Umbilical cord (tissue), 1 donor: ENCODE measurements at regions not wholly inside any gene's neighbourhood (a gene's known extent, or its start where the extent isn't known, plus 50 kb on each side); places are given as distances from the start of the nearest gene placed in this dataset.
A peak's percentile ranks its signal among the peaks of the same experiment; 100 is the strongest.
"Not testable (repeated sequence)": the region's sequence is repeated elsewhere in the genome, so short reads cannot be mapped to it uniquely, and the experiment has no call there.

Experiments used
- DNase-seq: peaks from one replicate; pipeline ENCODE4 v3.0.0-alpha.2; 2015; ENCODE audit warnings: low spot score

DNA sequence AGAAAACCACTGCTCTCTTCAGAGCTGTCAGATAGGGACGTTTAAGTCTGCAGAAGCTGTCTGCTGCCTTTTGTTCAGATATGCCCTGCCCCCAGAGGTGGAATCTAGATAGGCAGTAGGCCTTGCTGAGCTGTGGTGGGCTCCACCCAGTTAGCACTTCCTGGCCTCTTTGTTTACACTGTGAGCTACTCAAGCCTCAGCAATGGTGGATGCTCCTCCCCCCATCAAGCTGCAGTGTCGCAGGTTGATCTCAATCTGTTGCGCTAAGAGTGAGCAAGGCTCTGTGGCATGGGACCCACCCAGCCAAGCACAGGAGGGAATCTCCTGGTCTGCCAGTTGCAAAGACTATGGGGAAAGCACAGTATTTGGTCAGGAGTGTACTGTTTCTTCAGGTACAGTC is 59.2 kb upstream of the ZNF641 start:
- not testable (repeated sequence) for DNase-seq

DNA sequence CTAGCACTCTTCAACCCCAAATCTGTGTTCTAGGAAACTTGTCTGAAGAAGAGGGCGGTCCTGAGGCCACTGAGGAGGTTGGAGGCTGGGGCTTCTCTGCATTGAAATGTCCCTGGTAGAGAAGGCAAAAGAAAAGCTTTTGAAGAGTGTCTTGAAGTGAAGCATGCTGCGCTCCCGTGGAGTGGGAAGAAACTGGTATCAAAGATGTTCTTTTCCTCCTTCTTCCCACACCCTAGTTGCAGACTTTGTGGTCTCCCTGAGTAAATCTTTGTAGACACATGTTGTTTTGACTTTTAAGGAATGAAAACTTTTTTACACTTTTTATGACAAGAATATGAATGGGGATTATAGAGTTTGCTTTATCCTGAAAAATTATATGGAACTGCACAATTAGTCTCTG is 59.0 kb upstream of the ANP32D start:
- no peak for DNase-seq

DNA sequence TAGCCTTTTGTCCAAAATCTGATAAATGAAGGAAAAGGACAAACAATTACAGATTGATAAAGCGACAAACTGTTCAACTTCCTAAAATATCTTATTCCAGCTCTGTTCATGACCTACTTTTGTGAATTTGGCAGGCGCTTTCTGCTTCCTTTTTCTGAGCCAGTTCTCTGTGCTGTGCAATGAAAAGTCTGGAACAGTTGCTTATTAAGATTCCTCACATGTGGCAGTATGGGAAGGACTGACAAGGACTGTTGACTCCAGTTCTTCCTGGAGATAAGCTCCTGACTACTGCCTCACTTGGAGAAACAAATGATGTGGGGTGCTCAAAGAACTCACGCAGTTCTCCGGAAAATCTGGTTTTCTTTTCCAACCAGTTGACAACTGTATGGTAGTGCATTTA is 58.3 kb upstream of the ANP32D start:
- DNase-seq = peak; percentile 82

DNA sequence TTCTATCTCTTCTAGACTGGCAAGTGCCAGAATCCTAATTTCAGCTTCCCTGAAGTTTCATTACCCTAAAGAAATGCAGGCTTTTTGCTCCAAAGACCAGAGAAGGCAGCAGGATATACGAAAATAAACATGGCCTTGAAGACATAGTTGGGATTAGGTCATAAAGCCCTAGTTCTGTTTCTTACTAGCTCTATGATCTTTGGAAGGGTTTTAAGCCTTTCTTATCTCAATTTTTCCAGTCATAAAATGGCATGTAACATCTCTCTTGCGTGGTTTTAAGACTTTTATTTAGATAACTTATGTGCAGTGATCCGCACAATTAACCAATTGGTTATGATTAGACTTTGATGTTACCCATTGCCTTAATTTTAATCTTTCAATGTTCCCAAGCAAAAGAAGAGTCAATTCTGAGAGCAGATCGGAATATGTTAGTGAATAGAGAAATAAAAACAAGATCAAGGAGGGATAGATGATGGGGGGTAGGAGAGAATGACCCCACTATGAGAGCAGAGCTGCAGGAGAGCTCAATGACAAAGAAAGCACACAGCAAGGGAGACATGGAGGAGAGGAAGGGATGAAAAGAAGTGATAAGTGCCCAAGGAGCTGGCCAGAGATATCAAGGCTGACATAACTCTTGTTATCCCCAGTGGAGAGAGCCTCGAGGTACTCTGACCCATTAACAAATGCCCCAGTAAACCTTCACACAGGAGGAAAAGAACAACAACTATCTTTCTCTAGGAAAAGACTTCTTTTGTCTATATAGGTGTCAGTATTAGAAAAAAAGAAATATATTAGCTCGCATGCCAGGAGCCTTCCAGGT is 53.0 kb upstream of the ANP32D start:
- DNase-seq = peak; percentile 91

DNA sequence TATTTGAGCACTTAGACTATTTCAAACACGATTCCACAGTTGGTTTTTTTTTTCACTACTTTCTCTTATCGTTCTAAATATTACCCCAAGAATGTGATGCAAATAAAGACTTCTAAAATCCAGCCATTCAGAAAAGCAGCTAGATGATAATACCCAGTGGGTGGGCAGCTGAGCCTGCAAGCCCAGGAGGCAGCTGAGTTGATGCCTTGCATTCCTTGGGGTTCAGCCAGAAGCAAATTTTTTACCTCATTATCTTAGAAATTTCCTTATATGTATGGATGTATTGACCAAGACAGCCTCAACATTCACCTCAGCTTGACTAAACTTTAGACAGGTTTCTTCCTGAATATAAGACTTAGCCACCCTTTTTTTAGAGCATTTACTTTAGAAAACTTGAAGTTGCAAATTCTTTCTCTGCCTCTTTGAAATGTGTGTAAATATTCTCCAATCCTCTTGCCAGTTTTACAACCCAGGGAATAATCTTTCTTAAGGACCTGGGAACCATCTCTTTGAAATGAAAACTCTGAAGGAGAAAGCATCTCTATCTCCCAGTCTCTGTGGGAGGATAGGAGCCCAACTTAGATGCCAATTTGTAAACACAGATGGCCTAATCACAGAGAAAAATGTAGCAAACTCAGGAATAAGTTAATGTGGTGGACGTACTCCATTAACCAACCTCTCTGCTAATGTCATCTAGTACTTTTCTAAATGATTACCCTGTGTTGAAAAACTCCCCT is 52.2 kb upstream of the ANP32D start:
- DNase-seq = peak; percentile 85

DNA sequence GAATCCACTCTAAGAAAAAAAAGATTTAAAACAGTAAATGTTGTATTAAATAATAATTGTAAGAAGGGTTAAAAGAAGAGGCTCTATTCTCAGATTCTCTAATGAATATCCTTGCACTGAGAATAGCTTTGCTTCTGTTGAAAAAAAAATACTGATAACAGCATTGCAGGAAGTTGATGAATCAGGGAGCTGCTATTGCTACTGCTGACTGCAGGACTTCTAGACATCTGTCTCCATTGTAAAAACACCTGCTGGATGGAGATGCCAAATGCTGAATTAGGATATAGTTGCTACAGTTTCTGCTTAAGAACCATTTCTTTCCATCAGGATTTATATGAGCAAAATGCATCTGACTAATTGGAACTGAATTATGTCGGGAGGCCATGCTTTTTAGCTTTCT is 50.3 kb upstream of the ANP32D start:
- DNase-seq = no peak
